K562 (cell line): ENCODE measurements at regions not wholly inside any gene's neighbourhood (a gene's known extent, or its start where the extent isn't known, plus 50 kb on each side); places are given as distances from the start of the nearest gene placed in this dataset.

Experiments used
- ATAC-seq: fragments of 200-7000 bp; cut with Tn5 transposase; 3 replicates; pipeline ENCODE4 v1.9.1; 2020; ENCODE audit warnings: moderate library complexity
- BruUV-seq: library from RNA; stranded (reverse); fragments of 400-500 nt; replicated peaks from 2 replicates; lab custom pipeline; 2021; lab: Mats Ljungman, UMichigan
- CTCF ChIA-PET: fragments of 300-600 bp; formaldehyde crosslinking; extraction: SDS; loops from one replicate; lab custom pipeline; 2021; ENCODE audit warnings: low intra/inter-chr PET ratio; lab: Yijun Ruan, JAX
- POLR2A ChIA-PET: fragments of 300-600, 350-650 bp; sonication (Branson Sonifier 250); formaldehyde crosslinking; extraction: SDS; loops from one replicate; lab custom pipeline; 2021; ENCODE audit warnings: antibody characterized with exemption, inconsistent platforms; lab: Yijun Ruan, JAX
- DNase-seq, 4 experiments: peaks; one replicate each; pipeline versions ENCODE4 v3.0.0 to v3.0.0-alpha.2; 2011 to 2018; ENCODE audit warnings: low spot score in 3 of 4, mixed read lengths in 3 of 4; ENCODE audit errors: extremely low read depth in 1 of 4
- FAIRE-seq: peaks from 2 replicates; lab custom pipeline; 2011; peaks lifted over from hg19 to GRCh38; lab: Jason Lieb, UNC
- H2AFZ ChIP-seq: 2 replicates; pipeline ENCODE4 v1.6.0; 2011; ENCODE audit warnings: low read depth, low read length, control low read depth, inconsistent platforms
- H3K27ac ChIP-seq: fragments of 200-600 bp; 3 replicates; pipeline ENCODE4 v1.8.0; 2011; ENCODE audit warnings: low read depth, mild to moderate bottlenecking, control low read depth, inconsistent platforms, low read length, moderate library complexity, mixed read lengths; ENCODE audit errors: extremely low read depth
- H3K27me3 ChIP-seq, 2 experiments: fragments of 300-600 bp in 1 of 2; 2 replicates in 1 of 2; 3 replicates in 1 of 2; pipeline versions ENCODE4 v1.6.0 to v1.8.0; 2011; ENCODE audit warnings: inconsistent platforms in 2 of 2, low read length in 2 of 2, mild to moderate bottlenecking in 1 of 2, mixed read lengths in 1 of 2, moderate library complexity in 1 of 2; ENCODE audit not compliant: control insufficient read depth in 2 of 2, insufficient read depth in 2 of 2
- H3K36me3 ChIP-seq: fragments of 300-600 bp; 3 replicates; pipeline ENCODE4 v1.8.0; 2011; ENCODE audit warnings: mild to moderate bottlenecking, low read length, inconsistent platforms; ENCODE audit not compliant: control insufficient read depth, insufficient read depth
- H3K4me1 ChIP-seq, 2 experiments: fragments of 200-600 bp in 1 of 2; replicated peaks in 1 of 2; 2 replicates in 1 of 2; 3 replicates in 1 of 2; pipeline versions ENCODE4 v1.5.1 to v1.8.0; 2011; ENCODE audit warnings: inconsistent platforms in 2 of 2, low read length in 2 of 2, mild to moderate bottlenecking in 1 of 2, mixed read lengths in 1 of 2, moderate library complexity in 1 of 2; ENCODE audit not compliant: control insufficient read depth in 2 of 2, insufficient read depth in 2 of 2
- H3K4me2 ChIP-seq: 2 replicates; pipeline ENCODE4 v1.6.1; 2011; ENCODE audit warnings: low read length, control low read depth, inconsistent platforms, mixed read lengths; ENCODE audit not compliant: insufficient read depth
- H3K4me3 ChIP-seq: fragments of 200-600 bp; sonication (generic), shearing (Covaris generic); 2 replicates; pipeline ENCODE4 v1.5.1; 2016; ENCODE audit warnings: control low read depth, inconsistent platforms
- H3K79me2 ChIP-seq: fragments of 200-600 bp; 3 replicates; pipeline ENCODE4 v1.8.0; 2011; ENCODE audit warnings: low read length, inconsistent platforms; ENCODE audit not compliant: control insufficient read depth, insufficient read depth
- H3K9ac ChIP-seq, 2 experiments: 2 replicates each; pipeline versions ENCODE4 v1.6.0 to v1.6.1; 2011; ENCODE audit warnings: low read depth in 2 of 2, low read length in 2 of 2, control low read depth in 1 of 2, inconsistent platforms in 1 of 2, mild to moderate bottlenecking in 1 of 2, mixed read lengths in 1 of 2; ENCODE audit not compliant: insufficient read depth in 1 of 2
- H3K9me1 ChIP-seq: one replicate; pipeline ENCODE4 v1.6.0; 2011; ENCODE audit warnings: inconsistent platforms, mild to moderate bottlenecking, low read length, moderate library complexity; ENCODE audit not compliant: control insufficient read depth, insufficient read depth
- H3K9me3 ChIP-seq: replicated peaks from 2 replicates; pipeline ENCODE4 v1.5.1; 2011; ENCODE audit warnings: low read depth, low read length, inconsistent platforms; ENCODE audit not compliant: control insufficient read depth, insufficient read depth
- H4K20me1 ChIP-seq: replicated peaks from 2 replicates; pipeline ENCODE4 v1.6.1; 2011; ENCODE audit warnings: low read length, inconsistent platforms, mixed read lengths; ENCODE audit not compliant: control insufficient read depth, insufficient read depth
- ESRRA ChIP-seq: fragments of 450-650 bp; IDR thresholded peaks from 2 replicates; pipeline ENCODE4 v1.6.1; 2014; ENCODE audit warnings: low read depth, mild to moderate bottlenecking, moderate library complexity, borderline replicate concordance
- HMGN3 ChIP-seq: IDR thresholded peaks from 2 replicates; pipeline ENCODE4 v1.6.1; 2011; ENCODE audit warnings: borderline replicate concordance, low read depth, mild to moderate bottlenecking, mixed read lengths, low read length; ENCODE audit not compliant: insufficient read length; ENCODE audit errors: extremely low read depth
- HNRNPLL ChIP-seq: fragments of 200-400 bp; formaldehyde crosslinking; IDR thresholded peaks from 2 replicates; pipeline ENCODE4 v1.6.1; 2017; ENCODE audit warnings: low read length, low read depth, mild to moderate bottlenecking; ENCODE audit not compliant: poor library complexity, severe bottlenecking
- IFI16 ChIP-seq: fragments of 250-450 bp; sonication (Bioruptor Pico); IDR thresholded peaks from 2 replicates; pipeline ENCODE4 v2.1.2; 2022; ENCODE audit warnings: mild to moderate bottlenecking, inconsistent platforms
- MCM2 ChIP-seq: fragments of 450-650 bp; IDR thresholded peaks from 2 replicates; pipeline ENCODE4 v1.6.1; 2017; ENCODE audit warnings: low read depth, mild to moderate bottlenecking
- NFATC3 ChIP-seq: fragments of 450-650 bp; IDR thresholded peaks from 2 replicates; pipeline ENCODE4 v1.6.1; 2017; ENCODE audit warnings: mild to moderate bottlenecking
- NFE2 ChIP-seq: IDR thresholded peaks from 2 replicates; pipeline ENCODE4 v1.6.1; 2014; ENCODE audit warnings: antibody characterized with exemption, low read depth
- PRMT5 ChIP-seq: sonication (generic); formaldehyde crosslinking; IDR thresholded peaks from 2 replicates; pipeline ENCODE4 v1.5.0; 2020; ENCODE audit warnings: missing genetic modification reagents
- TBL1XR1 ChIP-seq, 2 experiments: IDR thresholded peaks; 2 replicates each; pipeline ENCODE4 v1.6.1; 2012; ENCODE audit warnings: improper control_type of control experiment in 2 of 2, low read length in 2 of 2, mild to moderate bottlenecking in 1 of 2
- TCF3 ChIP-seq: sonication (generic); formaldehyde crosslinking; IDR thresholded peaks from 2 replicates; pipeline ENCODE4 v1.4.0; 2020; ENCODE audit warnings: mild to moderate bottlenecking, missing genetic modification reagents
- ZBTB1 ChIP-seq: sonication (generic); formaldehyde crosslinking; IDR thresholded peaks from 2 replicates; pipeline ENCODE4 v1.8.1; 2023; ENCODE audit warnings: missing genetic modification reagents, low read depth, mild to moderate bottlenecking, borderline replicate concordance
- ZBTB8A ChIP-seq: fragments of 450-650 bp; IDR thresholded peaks from 2 replicates; pipeline ENCODE4 v1.6.1; 2018; ENCODE audit warnings: mild to moderate bottlenecking, moderate library complexity; ENCODE audit not compliant: partially characterized antibody
- WGBS: fragments of 100-300 bp; shearing (Covaris generic); methylation state at CpG from one replicate; pipeline ENCODE4 v1.1.6; 2016; ENCODE audit warnings: low coverage, mixed read lengths; ENCODE audit not compliant: insufficient coverage; ENCODE audit errors: missing lambda C conversion rate; 5-methylcytosine and 5-hydroxymethylcytosine counted together
- in situ Hi-C: fragments of 300-500 bp; cut with MboI; formaldehyde crosslinking; loops from 4 replicates; pipeline ENCODE4 v1.15.0; 2018; ENCODE audit warnings: inconsistent platforms, mixed read lengths
- intact Hi-C: fragments of 100-400 bp; cut with micrococcal nuclease; formaldehyde crosslinking; loops from 2 replicates; pipeline ENCODE4 v1.14.2; 2022
- TF ChIP-seq, protein P1 (sequence below), 2 experiments: fragments of 450-650 bp; IDR thresholded peaks; 2 replicates each; pipeline ENCODE4 v1.6.1; 2016; ENCODE audit warnings: mild to moderate bottlenecking in 2 of 2, borderline replicate concordance in 1 of 2, low read depth in 1 of 2, moderate library complexity in 1 of 2
- TF ChIP-seq, protein P2 (sequence below): fragments of 200-800 bp; sonication (Bioruptor generic); IDR thresholded peaks from 2 replicates; pipeline ENCODE4 v1.6.1; 2017; ENCODE audit warnings: missing genetic modification characterization, missing compliant biosample characterization

DNA sequence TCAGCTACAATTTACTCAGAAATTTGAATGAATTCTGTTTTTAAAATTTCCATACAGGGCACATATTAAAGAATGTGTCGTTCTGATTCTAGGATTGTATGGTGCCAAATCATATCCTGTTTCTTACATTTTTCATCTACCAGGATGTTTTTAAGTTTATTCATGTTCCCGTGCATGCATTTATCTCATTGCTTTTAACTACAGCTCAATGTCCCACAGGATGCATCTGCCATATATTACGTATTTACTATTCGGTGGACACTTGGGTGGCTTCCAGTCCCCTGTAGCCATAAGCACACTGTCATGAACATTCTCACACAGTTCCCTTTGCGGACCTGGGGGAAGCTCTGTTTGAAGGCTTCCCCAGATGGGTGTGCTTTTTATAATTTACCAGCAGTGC lies 122.3 kb downstream of the CCDC71L start:
- no peak for DNase-seq
- ChIA-PET POLR2A (interaction anchor here (0.8 to 1.1 kb wide), 3 partner anchors 13 to 229 kb away, joined by 3 to 4 read pairs (median 3); no protein-coding TSS in a partner anchor), CTCF (no interaction called here)
- 0 out of 2 replicates have a peak, but pooled peaks cover 3% of the 10 kb centered on the region for H3K9me3 ChIP-seq
- FAIRE-seq: no peak
- no peaks in the 10 kb centered on the region for H3K27me3 ChIP-seq
- no peak overlapping the region for H3K27ac ChIP-seq
- no peak overlapping the region for H3K4me2 ChIP-seq
- no peak for ATAC-seq
- WGBS: 81% methylated on average over 5 of the region's 5 CpGs
- intact Hi-C loops (loop anchor here (10.0 kb wide), 1 partner anchor 254 kb away; the partner anchor contains the start of gene NAMPT), in situ Hi-C loops (loop anchor here (10.0 kb wide), 1 partner anchor 364 kb away; no protein-coding TSS in a partner anchor)
- no peak overlapping the region for H3K4me3 ChIP-seq
- H3K9me1 ChIP-seq: no peaks in the 10 kb centered on the region
- H4K20me1 ChIP-seq: no peaks in the 10 kb centered on the region
- BruUV-seq: no TSS peak
- peaks cover 0 to 38% of the 10 kb centered on the region in 2 experiments; a peak in 4 of 5 replicates for H3K4me1 ChIP-seq
- H3K79me2 ChIP-seq: no peaks in the 10 kb centered on the region
- H3K36me3 ChIP-seq: no peaks in the 10 kb centered on the region
- no peak overlapping the region for H3K9ac ChIP-seq
- 0 out of 2 replicates have a peak overlapping the region, but pooled peaks have one; percentile 1 for H2AFZ ChIP-seq
- TF ChIP-seq ESRRA: no peak
- no peak for TF ChIP-seq TCF3 (CRISPR knock-in tag)
- no peak for TF ChIP-seq PRMT5
- TF ChIP-seq NFE2: no peak
- TF ChIP-seq TBL1XR1 (IDR thresholded peaks at IDR 0.05; ENCODE audit: low read length in 2 of 2): no peak
- TF ChIP-seq, protein P1, sequence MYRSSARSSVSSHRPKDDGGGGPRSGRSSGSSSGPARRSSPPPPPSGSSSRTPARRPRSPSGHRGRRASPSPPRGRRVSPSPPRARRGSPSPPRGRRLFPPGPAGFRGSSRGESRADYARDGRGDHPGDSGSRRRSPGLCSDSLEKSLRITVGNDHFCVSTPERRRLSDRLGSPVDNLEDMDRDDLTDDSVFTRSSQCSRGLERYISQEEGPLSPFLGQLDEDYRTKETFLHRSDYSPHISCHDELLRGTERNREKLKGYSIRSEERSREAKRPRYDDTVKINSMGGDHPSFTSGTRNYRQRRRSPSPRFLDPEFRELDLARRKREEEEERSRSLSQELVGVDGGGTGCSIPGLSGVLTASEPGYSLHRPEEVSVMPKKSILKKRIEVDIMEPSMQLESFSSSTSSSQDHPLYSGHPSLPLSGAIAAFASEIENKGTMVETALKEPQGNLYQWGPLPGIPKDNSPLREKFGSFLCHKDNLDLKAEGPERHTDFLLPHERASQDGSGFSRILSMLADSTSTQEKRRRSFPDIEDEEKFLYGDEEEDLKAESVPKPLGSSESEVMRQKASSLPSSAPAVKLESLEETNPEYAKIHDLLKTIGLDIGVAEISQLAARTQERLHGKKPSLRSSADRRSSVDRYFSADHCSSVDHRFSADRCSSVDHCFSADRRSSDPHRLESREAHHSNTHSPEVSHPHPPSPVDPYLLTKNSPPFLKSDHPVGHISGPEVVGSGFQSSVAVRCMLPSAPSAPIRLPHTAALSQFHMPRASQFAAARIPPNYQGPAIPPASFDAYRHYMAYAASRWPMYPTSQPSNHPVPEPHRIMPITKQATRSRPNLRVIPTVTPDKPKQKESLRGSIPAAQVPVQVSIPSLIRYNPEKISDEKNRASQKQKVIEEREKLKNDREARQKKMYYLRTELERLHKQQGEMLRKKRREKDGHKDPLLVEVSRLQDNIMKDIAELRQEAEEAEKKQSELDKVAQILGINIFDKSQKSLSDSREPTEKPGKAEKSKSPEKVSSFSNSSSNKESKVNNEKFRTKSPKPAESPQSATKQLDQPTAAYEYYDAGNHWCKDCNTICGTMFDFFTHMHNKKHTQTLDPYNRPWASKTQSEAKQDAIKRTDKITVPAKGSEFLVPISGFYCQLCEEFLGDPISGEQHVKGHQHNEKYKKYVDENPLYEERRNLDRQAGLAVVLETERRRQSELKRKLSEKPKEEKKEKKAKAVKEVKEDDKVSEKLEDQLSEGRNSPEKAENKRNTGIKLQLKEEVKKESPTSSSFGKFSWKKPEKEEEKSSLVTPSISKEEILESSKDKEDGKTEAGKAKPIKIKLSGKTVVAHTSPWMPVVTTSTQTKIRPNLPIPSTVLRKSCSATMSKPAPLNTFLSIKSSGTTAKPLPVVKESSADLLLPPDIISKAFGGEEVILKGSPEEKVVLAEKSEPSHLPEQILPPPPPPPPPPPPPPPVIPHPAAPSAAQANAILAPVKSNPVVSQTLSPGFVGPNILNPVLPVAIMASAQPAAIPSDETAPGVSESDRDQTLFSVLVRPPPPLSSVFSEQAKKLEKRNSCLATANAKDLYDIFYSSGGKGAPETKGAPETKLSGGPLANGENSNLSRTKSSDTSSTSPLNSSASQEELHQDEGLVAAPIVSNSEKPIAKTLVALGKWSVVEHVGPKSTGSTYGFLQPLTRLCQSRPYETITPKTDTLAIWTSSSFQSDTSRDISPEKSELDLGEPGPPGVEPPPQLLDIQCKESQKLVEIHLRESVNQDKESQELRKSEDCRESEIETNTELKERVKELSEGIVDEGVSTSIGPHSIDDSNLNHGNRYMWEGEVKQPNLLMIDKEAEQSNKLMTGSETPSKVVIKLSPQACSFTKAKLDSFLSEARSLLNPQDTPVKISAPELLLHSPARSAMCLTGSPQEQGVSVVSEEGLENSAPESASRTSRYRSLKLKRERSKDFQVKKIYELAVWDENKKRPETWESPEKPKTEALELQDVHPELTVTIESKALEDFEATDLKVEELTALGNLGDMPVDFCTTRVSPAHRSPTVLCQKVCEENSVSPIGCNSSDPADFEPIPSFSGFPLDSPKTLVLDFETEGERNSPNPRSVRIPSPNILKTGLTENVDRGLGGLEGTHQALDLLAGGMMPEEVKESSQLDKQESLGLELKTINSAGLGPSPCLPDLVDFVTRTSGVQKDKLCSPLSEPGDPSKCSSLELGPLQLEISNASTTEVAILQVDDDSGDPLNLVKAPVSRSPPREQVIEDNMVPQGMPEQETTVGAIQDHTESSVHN (IDR thresholded peaks at IDR 0.05; ENCODE audit: borderline replicate concordance in 1 of 2, low read depth in 1 of 2): no peak
- no peak for TF ChIP-seq NFATC3
- TF ChIP-seq ZBTB8A: no peak
- no peak for TF ChIP-seq IFI16 (CRISPR knock-in tag)
- TF ChIP-seq ZBTB1 (CRISPR knock-in tag): no peak
- no peak for TF ChIP-seq HNRNPLL
- TF ChIP-seq, protein P2, sequence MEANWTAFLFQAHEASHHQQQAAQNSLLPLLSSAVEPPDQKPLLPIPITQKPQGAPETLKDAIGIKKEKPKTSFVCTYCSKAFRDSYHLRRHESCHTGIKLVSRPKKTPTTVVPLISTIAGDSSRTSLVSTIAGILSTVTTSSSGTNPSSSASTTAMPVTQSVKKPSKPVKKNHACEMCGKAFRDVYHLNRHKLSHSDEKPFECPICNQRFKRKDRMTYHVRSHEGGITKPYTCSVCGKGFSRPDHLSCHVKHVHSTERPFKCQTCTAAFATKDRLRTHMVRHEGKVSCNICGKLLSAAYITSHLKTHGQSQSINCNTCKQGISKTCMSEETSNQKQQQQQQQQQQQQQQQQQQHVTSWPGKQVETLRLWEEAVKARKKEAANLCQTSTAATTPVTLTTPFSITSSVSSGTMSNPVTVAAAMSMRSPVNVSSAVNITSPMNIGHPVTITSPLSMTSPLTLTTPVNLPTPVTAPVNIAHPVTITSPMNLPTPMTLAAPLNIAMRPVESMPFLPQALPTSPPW: no peak
- TF ChIP-seq HMGN3: no peak
- TF ChIP-seq MCM2: no peak
